ENCODE measurements at regions not wholly inside any gene's neighbourhood (a gene's known extent, or its start where the extent isn't known, plus 50 kb on each side); places are given as distances from the start of the nearest gene placed in this dataset.

- TF ChIP-seq GATA2 (IDR thresholded peaks at IDR 0.05; ENCODE audit: low read depth, low read length) (no peak), GATA3 (IDR thresholded peaks at IDR 0.05; ENCODE audit: low read depth, low read length) (no peak)
Observed at GRCh38 chr11:106463154-106463553, 385.7 kb downstream of the AASDHPPT start.
